DND-41 (cell line): ENCODE measurements at regions not wholly inside any gene's neighbourhood (a gene's known extent, or its start where the extent isn't known, plus 50 kb on each side); places are given as distances from the start of the nearest gene placed in this dataset.

Experiments
- ATAC-seq: fragments of 200-7000 bp; cut with Tn5 transposase; 3 replicates; pipeline ENCODE4 v1.9.1; 2021; ENCODE audit warnings: low read depth; ENCODE audit not compliant: insufficient read depth
- DNase-seq: peaks from one replicate; pipeline ENCODE4 v3.0.0-alpha.2; 2020
- H2AFZ ChIP-seq: 2 replicates; pipeline ENCODE4 v1.6.0; 2012; ENCODE audit warnings: low read depth, low read length
- H3K27ac ChIP-seq: 2 replicates; pipeline ENCODE4 v1.5.1; 2012; ENCODE audit warnings: low read length, inconsistent platforms
- H3K27me3 ChIP-seq: fragments of 200-600 bp; sonication (generic); 2 replicates; pipeline ENCODE4 v1.6.0; 2012; ENCODE audit warnings: low read length, mild to moderate bottlenecking, inconsistent platforms; ENCODE audit not compliant: insufficient read depth, poor library complexity
- H3K36me3 ChIP-seq: 2 replicates; pipeline ENCODE4 v1.5.1; 2012; ENCODE audit warnings: low read length, inconsistent platforms; ENCODE audit not compliant: insufficient read depth
- H3K4me1 ChIP-seq: 2 replicates; pipeline ENCODE4 v1.5.1; 2012; ENCODE audit warnings: mild to moderate bottlenecking, low read length; ENCODE audit not compliant: insufficient read depth
- H3K4me2 ChIP-seq: 2 replicates; pipeline ENCODE4 v1.6.0; 2012; ENCODE audit warnings: mild to moderate bottlenecking, moderate library complexity, low read length, inconsistent platforms; ENCODE audit not compliant: insufficient read depth
- H3K4me3 ChIP-seq, 2 experiments: fragments of 200-600 bp in 1 of 2; shearing (Covaris generic) in 1 of 2; 2 replicates each; pipeline ENCODE4 v1.5.1; 2012 to 2016; ENCODE audit warnings: inconsistent platforms in 2 of 2, low read length in 2 of 2, mild to moderate bottlenecking in 2 of 2, low read depth in 1 of 2, moderate library complexity in 1 of 2
- H3K79me2 ChIP-seq: 2 replicates; pipeline ENCODE4 v1.6.0; 2012; ENCODE audit warnings: low read length, inconsistent platforms; ENCODE audit not compliant: insufficient read depth
- H3K9ac ChIP-seq: 2 replicates; pipeline ENCODE4 v1.6.0; 2012; ENCODE audit warnings: low read depth, mild to moderate bottlenecking, inconsistent platforms, low read length, moderate library complexity
- H3K9me3 ChIP-seq: 2 replicates; pipeline ENCODE4 v1.5.1; 2012; ENCODE audit warnings: low read length, moderate library complexity, mild to moderate bottlenecking, inconsistent platforms; ENCODE audit not compliant: insufficient read depth, severe bottlenecking
- H4K20me1 ChIP-seq: 2 replicates; pipeline ENCODE4 v1.6.0; 2012; ENCODE audit warnings: low read length; ENCODE audit not compliant: insufficient read depth
- EZH2 ChIP-seq: IDR thresholded peaks from 3 replicates; pipeline ENCODE4 v1.6.1; 2012; ENCODE audit warnings: borderline replicate concordance, low read depth, mild to moderate bottlenecking, moderate library complexity, low read length, inconsistent platforms; ENCODE audit not compliant: severe bottlenecking
- TF ChIP-seq, protein P1 (sequence below): IDR thresholded peaks from 2 replicates; pipeline ENCODE4 v1.5.1; 2012; ENCODE audit warnings: borderline replicate concordance, low read length, moderate library complexity, mild to moderate bottlenecking; ENCODE audit not compliant: poor library complexity, severe bottlenecking; ENCODE audit errors: extremely low read depth

DNA sequence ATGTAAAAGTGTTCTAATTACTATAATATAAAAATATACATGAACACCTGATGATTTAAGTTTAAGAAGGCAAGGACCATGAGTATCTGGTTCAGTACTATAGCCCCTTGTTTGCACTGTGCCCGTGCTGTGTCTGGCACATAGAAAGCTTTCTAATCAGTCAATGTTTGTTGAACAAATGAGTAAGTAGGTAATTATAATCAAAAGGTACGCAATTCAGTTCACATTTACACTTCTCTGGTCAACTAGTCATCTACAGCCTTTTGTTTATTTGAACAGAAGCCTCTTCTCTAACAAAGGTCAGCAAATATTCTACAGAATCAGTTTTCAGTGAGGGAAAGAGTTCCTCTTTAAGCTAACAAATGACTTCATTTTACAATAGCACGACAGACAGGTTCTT is 523.3 kb downstream of the SMARCA1 start:
- Histone ChIP-seq H3K4me2 (no peak overlapping the region), H3K27me3 (no peaks in the 10 kb centered on the region), H3K79me2 (no peaks in the 10 kb centered on the region), H3K4me3 (no peak overlapping the region), H4K20me1 (no peaks in the 10 kb centered on the region), H3K36me3 (no peaks in the 10 kb centered on the region), H3K27ac (no peak overlapping the region), H3K9ac (no peak overlapping the region), H3K9me3 (no peaks in the 10 kb centered on the region), H2AFZ (no peak overlapping the region), H3K4me1 (no peaks in the 10 kb centered on the region)
- TF ChIP-seq EZH2: no peak
- TF ChIP-seq, protein P1, sequence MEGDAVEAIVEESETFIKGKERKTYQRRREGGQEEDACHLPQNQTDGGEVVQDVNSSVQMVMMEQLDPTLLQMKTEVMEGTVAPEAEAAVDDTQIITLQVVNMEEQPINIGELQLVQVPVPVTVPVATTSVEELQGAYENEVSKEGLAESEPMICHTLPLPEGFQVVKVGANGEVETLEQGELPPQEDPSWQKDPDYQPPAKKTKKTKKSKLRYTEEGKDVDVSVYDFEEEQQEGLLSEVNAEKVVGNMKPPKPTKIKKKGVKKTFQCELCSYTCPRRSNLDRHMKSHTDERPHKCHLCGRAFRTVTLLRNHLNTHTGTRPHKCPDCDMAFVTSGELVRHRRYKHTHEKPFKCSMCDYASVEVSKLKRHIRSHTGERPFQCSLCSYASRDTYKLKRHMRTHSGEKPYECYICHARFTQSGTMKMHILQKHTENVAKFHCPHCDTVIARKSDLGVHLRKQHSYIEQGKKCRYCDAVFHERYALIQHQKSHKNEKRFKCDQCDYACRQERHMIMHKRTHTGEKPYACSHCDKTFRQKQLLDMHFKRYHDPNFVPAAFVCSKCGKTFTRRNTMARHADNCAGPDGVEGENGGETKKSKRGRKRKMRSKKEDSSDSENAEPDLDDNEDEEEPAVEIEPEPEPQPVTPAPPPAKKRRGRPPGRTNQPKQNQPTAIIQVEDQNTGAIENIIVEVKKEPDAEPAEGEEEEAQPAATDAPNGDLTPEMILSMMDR: no peak
- DNase-seq (no peak), ATAC-seq (no peak)

DNA sequence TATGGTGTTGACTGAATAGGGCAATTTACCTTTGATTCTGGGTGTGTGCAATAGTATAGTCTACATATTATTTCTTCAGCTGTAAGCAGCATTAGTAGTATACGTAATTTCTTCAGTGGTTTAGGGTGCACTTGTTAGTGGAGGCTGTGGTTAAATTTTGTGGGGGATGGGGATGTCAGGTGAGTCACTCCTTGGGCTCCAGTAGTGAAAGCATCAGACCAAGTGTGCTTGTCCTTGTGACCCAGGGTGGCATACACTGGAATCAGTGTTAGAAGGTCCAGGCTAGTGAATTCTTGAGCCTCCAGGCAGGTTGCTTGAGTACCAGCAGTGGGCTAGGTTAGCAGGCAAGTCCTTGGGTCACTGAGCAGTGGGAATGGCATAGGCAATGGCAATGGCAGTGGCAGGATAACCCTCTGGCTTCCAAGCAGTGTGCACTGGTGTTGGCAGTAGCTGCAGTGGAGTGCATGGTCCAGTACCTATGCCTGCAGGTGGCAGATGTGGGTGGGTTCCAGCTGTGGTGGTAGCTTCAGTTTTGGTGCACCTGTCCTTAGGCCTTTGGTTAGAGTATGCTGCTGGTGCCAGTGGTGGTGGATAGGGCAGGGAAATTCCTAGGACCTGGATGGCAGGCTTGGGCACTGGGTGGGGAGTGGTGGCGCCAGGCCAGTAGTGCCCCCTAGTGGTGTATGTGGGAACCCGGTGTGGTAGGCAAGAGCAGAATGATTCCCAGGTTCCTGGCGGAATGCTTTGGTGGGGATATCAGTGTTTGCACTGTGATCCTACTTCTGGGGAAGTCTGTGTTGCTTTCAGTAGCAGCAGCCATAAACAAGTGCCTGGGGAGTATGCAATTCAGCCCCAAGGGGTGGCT is 531.0 kb downstream of the SMARCA1 start:
- no peak overlapping the region for H3K4me3 ChIP-seq
- no peaks in the 10 kb centered on the region for H3K79me2 ChIP-seq
- H3K36me3 ChIP-seq: no peaks in the 10 kb centered on the region
- H4K20me1 ChIP-seq: no peaks in the 10 kb centered on the region
- no peak overlapping the region for H3K27ac ChIP-seq
- H3K27me3 ChIP-seq: no peaks in the 10 kb centered on the region
- TF ChIP-seq, protein P1: peak; percentile 42
- no peak for TF ChIP-seq EZH2
- no peak overlapping the region for H3K9ac ChIP-seq
- DNase-seq (no peak), ATAC-seq (no peak)
- H3K9me3 ChIP-seq: no peaks in the 10 kb centered on the region
- no peaks in the 10 kb centered on the region for H3K4me1 ChIP-seq
- H2AFZ ChIP-seq: no peak overlapping the region
- no peak overlapping the region for H3K4me2 ChIP-seq

DNA sequence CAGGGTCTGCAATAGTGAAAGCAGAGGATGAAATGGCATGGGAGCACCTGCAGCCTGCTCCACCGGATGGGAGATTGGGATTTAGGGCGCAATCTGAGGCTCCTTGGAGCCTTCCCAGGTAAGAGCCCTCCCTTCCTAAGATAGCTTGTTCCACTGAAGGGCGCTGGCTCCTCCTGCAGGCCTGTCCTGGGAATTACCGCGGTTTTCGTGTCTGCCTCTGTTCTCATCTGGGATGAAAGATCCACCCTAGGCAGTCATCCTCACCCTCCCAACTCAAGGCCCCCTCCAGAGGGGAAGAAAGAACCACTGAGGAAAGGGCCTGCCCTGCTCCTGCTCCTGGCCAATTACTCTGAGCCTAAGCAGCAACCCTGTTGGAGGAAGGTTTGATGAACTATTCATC is 547.5 kb downstream of the SMARCA1 start:
- peak; percentile 32 for DNase-seq

More for the DNA sequence above, 547.5 kb downstream of the SMARCA1 start:
- no peaks in the 10 kb centered on the region for H3K27me3 ChIP-seq
- no peaks in the 10 kb centered on the region for H3K79me2 ChIP-seq
- no peaks in the 10 kb centered on the region for H4K20me1 ChIP-seq
- peak; percentile 64; the same call in 2 of the 3 replicates for ATAC-seq
- TF ChIP-seq, protein P1: peak; percentile 72
- TF ChIP-seq EZH2: no peak
- no peak overlapping the region for H2AFZ ChIP-seq
- H3K27ac ChIP-seq: no peak overlapping the region
- H3K4me2 ChIP-seq: no peak overlapping the region
- no peaks in the 10 kb centered on the region for H3K36me3 ChIP-seq
- no peak overlapping the region for H3K4me3 ChIP-seq
- no peak overlapping the region for H3K9ac ChIP-seq
- H3K4me1 ChIP-seq: no peaks in the 10 kb centered on the region
- H3K9me3 ChIP-seq: no peaks in the 10 kb centered on the region
